Spleen (tissue), 11 donors: ENCODE measurements at regions not wholly inside any gene's neighbourhood (a gene's known extent, or its start where the extent isn't known, plus 50 kb on each side); places are given as distances from the start of the nearest gene placed in this dataset.
A peak's percentile ranks its signal among the peaks of the same experiment; 100 is the strongest.

Source experiments
- DNase-seq: peaks from one replicate; pipeline ENCODE4 v3.0.0-alpha.2; 2020
- H3K27ac ChIP-seq, 8 donors: fragments of 200-600 bp; sonication (generic) in 7 of 8; 1 replicate in 4 of 8; 2 replicates in 4 of 8; pipeline versions ENCODE4 v1.5.0 to v1.8.0; 2016 to 2021; ENCODE audit warnings: inconsistent platforms in 4 of 8, mild to moderate bottlenecking in 4 of 8, moderate library complexity in 1 of 8
- H3K27me3 ChIP-seq, 7 donors: fragments of 200-600 bp; sonication (generic) in 6 of 7; replicated peaks in 1 of 7; 1 replicate in 4 of 7; 2 replicates in 3 of 7; pipeline versions ENCODE4 v1.5.0 to v1.8.0; 2016 to 2021; ENCODE audit warnings: inconsistent platforms in 3 of 7, mild to moderate bottlenecking in 1 of 7
- H3K36me3 ChIP-seq, 6 donors: fragments of 200-600 bp; sonication (generic) in 5 of 6; 1 replicate in 4 of 6; 2 replicates in 2 of 6; pipeline versions ENCODE4 v1.5.0 to v1.8.0; 2016 to 2021; ENCODE audit warnings: inconsistent platforms in 2 of 6
- H3K4me1 ChIP-seq, 6 donors: fragments of 200-600 bp; sonication (generic) in 5 of 6; 1 replicate in 3 of 6; 2 replicates in 3 of 6; pipeline versions ENCODE4 v1.5.0 to v1.8.0; 2016 to 2021; ENCODE audit warnings: inconsistent platforms in 3 of 6
- H3K4me3 ChIP-seq, 8 donors: fragments of 200-600 bp; sonication (generic) in 7 of 8; 1 replicate in 4 of 8; 2 replicates in 4 of 8; pipeline versions ENCODE4 v1.5.0 to v1.8.0; 2016 to 2021; ENCODE audit warnings: inconsistent platforms in 4 of 8, mild to moderate bottlenecking in 4 of 8, moderate library complexity in 2 of 8
- H3K9me3 ChIP-seq, 8 donors: fragments of 200-600 bp; sonication (generic) in 7 of 8; 1 replicate in 4 of 8; 2 replicates in 4 of 8; pipeline versions ENCODE4 v1.5.0 to v1.8.0; 2016 to 2021; ENCODE audit warnings: inconsistent platforms in 4 of 8
- CTCF ChIP-seq, 11 experiments: fragments of 200-600 bp in 7 of 11; fragments of 450-650 bp in 4 of 11; sonication (generic) in 4 of 11; IDR thresholded peaks in 8 of 11; conservative IDR thresholded peaks in 3 of 11; 1 replicate in 7 of 11; 2 replicates in 4 of 11; pipeline versions ENCODE4 v1.4.0 to v1.8.0; 2016 to 2021; ENCODE audit warnings: antibody characterized with exemption in 11 of 11, inconsistent platforms in 4 of 11, mild to moderate bottlenecking in 1 of 11
- POLR2A ChIP-seq, 3 donors: fragments of 450-650 bp; IDR thresholded peaks; one replicate each; pipeline ENCODE4 v1.5.1; 2017; ENCODE audit warnings: antibody characterized with exemption in 3 of 3, mild to moderate bottlenecking in 1 of 3
- POLR2AphosphoS5 ChIP-seq, 3 donors: sonication (generic); formaldehyde crosslinking; IDR thresholded peaks; one replicate each; pipeline ENCODE4 v1.5.1; 2017; ENCODE audit warnings: antibody characterized with exemption in 3 of 3
- WGBS, 5 donors: extraction: QIAGEN DNeasy Blood & Tissue Kit in 3 of 5; methylation state at CpG; one replicate each; pipeline versions ENCODE4 v1.1.5 to v1.1.7; 2013 to 2018; 5-methylcytosine and 5-hydroxymethylcytosine counted together
- intact Hi-C: fragments of 100-400 bp; cut with DNase I; formaldehyde crosslinking; loops from one replicate; pipeline ENCODE4 v1.15.0; 2023; ENCODE audit warnings: low total_unique reads
- donor health status: healthy with polysubstance abuse.
- donor health status: DM: no; HTN: no; CAD: no; lungs with moderate emphysema.
- donor health status: DM: no; HTN: no; CAD: no.
- donor health status: Bipolar disorder and iron deficiency.
- donor health status: healthy.
- donor health status: DM: no; HTN: no; CAD: no.
- donor health status: DM: yes; HTN: yes; CAD: no.

GRCh38 chr4:53805291-53805690, 214.0 kb upstream of the LNX1 start:
- H3K9me3 ChIP-seq, result no peaks in the 10 kb centered on the region
- H3K4me1 ChIP-seq, result no peaks in the 10 kb centered on the region
- no peak overlapping the region for H3K4me3 ChIP-seq
- H3K36me3 ChIP-seq, result no peaks in the 10 kb centered on the region
- TF ChIP-seq CTCF (IDR thresholded peaks at IDR 0.05 in 8 of 11, conservative IDR thresholded peaks at IDR 0.05 in 3 of 11), result no peak
- TF ChIP-seq POLR2AphosphoS5 (IDR thresholded peaks at IDR 0.05), result no peak
- TF ChIP-seq POLR2A (IDR thresholded peaks at IDR 0.05), result no peak
- WGBS, 5 donors, result 64 to 78% (median 70%) methylated on average over 4 to 5 of the region's 5 CpGs
- intact Hi-C loops, result no loop called here
- no peak for DNase-seq
- H3K27ac ChIP-seq, result no peak overlapping the region
- H3K27me3 ChIP-seq, result no peaks in the 10 kb centered on the region

GRCh38 chr4:53804719-53805118, 213.4 kb upstream of the LNX1 start:
- H3K36me3 ChIP-seq, result no peaks in the 10 kb centered on the region
- no peak for DNase-seq
- 50 to 70% (median 60%) methylated on average over 2 of the region's 2 CpGs for WGBS, 5 donors
- TF ChIP-seq CTCF (IDR thresholded peaks at IDR 0.05 in 8 of 11, conservative IDR thresholded peaks at IDR 0.05 in 3 of 11) (peak in 5 of 11 experiments; percentile 31 to 36 (median 35)), POLR2A (IDR thresholded peaks at IDR 0.05) (no peak)
- H3K27ac ChIP-seq, result no peak overlapping the region
- H3K4me1 ChIP-seq, result no peaks in the 10 kb centered on the region
- no peaks in the 10 kb centered on the region for H3K9me3 ChIP-seq
- intact Hi-C loops, result no loop called here
- no peak overlapping the region for H3K4me3 ChIP-seq
- H3K27me3 ChIP-seq, result no peaks in the 10 kb centered on the region

- intact Hi-C loops, result no loop called here
- H3K4me3 ChIP-seq, result no peak overlapping the region
- H3K36me3 ChIP-seq, result no peaks in the 10 kb centered on the region
- 77 to 85% (median 83%) methylated on average over 2 of the region's 2 CpGs for WGBS, 5 donors
- no peaks in the 10 kb centered on the region for H3K27me3 ChIP-seq
- no peaks in the 10 kb centered on the region for H3K9me3 ChIP-seq
- H3K27ac ChIP-seq, result no peak overlapping the region
- H3K4me1 ChIP-seq, result no peaks in the 10 kb centered on the region
- TF ChIP-seq POLR2A (IDR thresholded peaks at IDR 0.05), result no peak
- no peak for TF ChIP-seq CTCF (IDR thresholded peaks at IDR 0.05 in 8 of 11, conservative IDR thresholded peaks at IDR 0.05 in 3 of 11)
- no peak for TF ChIP-seq POLR2AphosphoS5 (IDR thresholded peaks at IDR 0.05)
- DNase-seq, result no peak
These were observed 211.2 kb upstream of the LNX1 start for GRCh38 chr4:53802500-53802899.

- Histone ChIP-seq H3K4me3 (no peak overlapping the region), H3K27ac (no peak overlapping the region), H3K27me3 (no peaks in the 10 kb centered on the region), H3K4me1 (no peaks in the 10 kb centered on the region), H3K9me3 (no peaks in the 10 kb centered on the region), H3K36me3 (no peaks in the 10 kb centered on the region)
- WGBS, 5 donors, result 48 to 62% (median 55%) methylated on average over 3 of the region's 3 CpGs
- TF ChIP-seq CTCF (IDR thresholded peaks at IDR 0.05 in 8 of 11, conservative IDR thresholded peaks at IDR 0.05 in 3 of 11) (no peak), POLR2AphosphoS5 (IDR thresholded peaks at IDR 0.05) (no peak), POLR2A (IDR thresholded peaks at IDR 0.05) (no peak)
- intact Hi-C loops, result no loop called here
- no peak for DNase-seq
These were observed 210.1 kb upstream of the LNX1 start for GRCh38 chr4:53801373-53801772.
